ENCODE measurements at regions not wholly inside any gene's neighbourhood (a gene's known extent, or its start where the extent isn't known, plus 50 kb on each side); places are given as distances from the start of the nearest gene placed in this dataset.

GRCh38 chr10:28449382-28449781 is 83.5 kb upstream of the WAC start (continued):
- TF ChIP-seq CEBPB (IDR thresholded peaks at IDR 0.05; ENCODE audit: low read depth) (no peak), JUND (IDR thresholded peaks at IDR 0.05) (no peak), ATF3 (IDR thresholded peaks at IDR 0.05) (no peak), MAX (IDR thresholded peaks at IDR 0.05) (no peak), EGR1 (IDR thresholded peaks at IDR 0.05; ENCODE audit: low read depth) (no peak), POLR2A (IDR thresholded peaks at IDR 0.05; ENCODE audit: borderline replicate concordance, extremely low read depth, insufficient read depth, insufficient read length) (no peak), RAD21 (IDR thresholded peaks at IDR 0.05; ENCODE audit: low read depth) (no peak), EZH2phosphoT487 (IDR thresholded peaks at IDR 0.05; ENCODE audit: borderline replicate concordance) (no peak), ZBTB33 (IDR thresholded peaks at IDR 0.05; ENCODE audit: extremely low read depth, insufficient replicate concordance, low read length) (no peak), SIN3A (IDR thresholded peaks at IDR 0.05; ENCODE audit: low read depth) (no peak), POLR2AphosphoS5 (IDR thresholded peaks at IDR 0.05; ENCODE audit: low read depth, low read length) (no peak)

- CTCF ChIA-PET = no interaction called here
- no peak for ATAC-seq
- H3K9me2 ChIP-seq (ENCODE audit: insufficient read depth) = no peaks in the 10 kb centered on the region
- no peaks in the 10 kb centered on the region for H3K4me1 ChIP-seq (ENCODE audit: control insufficient read depth in 1 of 2, insufficient read depth in 2 of 2, low read length in 2 of 2)
- no peak for TF ChIP-seq POLR2A (IDR thresholded peaks at IDR 0.05; ENCODE audit: borderline replicate concordance, extremely low read depth, insufficient read depth, insufficient read length)
- no peak for TF ChIP-seq ZNF274 (IDR thresholded peaks at IDR 0.05; ENCODE audit: low read depth, low read length)
- no peak overlapping the region for H3K9ac ChIP-seq (ENCODE audit: low read length)
- DNase-seq (ENCODE audit: low read depth, low spot score) = no peak
- BruUV-seq (replicated peaks) = no TSS peak
- RAD21 ChIA-PET (ENCODE audit: low non-redundant PET in 1 of 2, low total read pairs in 2 of 2, uncharacterized antibody in 2 of 2, unreplicated experiment in 2 of 2) = no interaction called here
- no peaks in the 10 kb centered on the region for H3K27me3 ChIP-seq (ENCODE audit: insufficient read depth, low read length)
- peaks cover 0 to 5% of the 10 kb centered on the region in 2 experiments; a peak in 1 of 4 replicates for H3K9me3 ChIP-seq (ENCODE audit: control insufficient read depth in 1 of 2, insufficient read depth in 1 of 2, low read depth in 1 of 2, low read length in 2 of 2)
- no peak overlapping the region for H3K4me2 ChIP-seq (ENCODE audit: low read length)
- POLR2A ChIA-PET = interaction anchor here (1.5 kb wide), 1 partner anchor 7 kb away, joined by 3 read pairs; no protein-coding TSS in a partner anchor
- H2AFZ ChIP-seq (ENCODE audit: low read depth, low read length, poor library complexity, severe bottlenecking) = no peak overlapping the region
- intact Hi-C loops (cut with micrococcal nuclease) = no loop called here
- H3K27ac ChIP-seq (ENCODE audit: low read depth, low read length) = no peak overlapping the region
- H3K36me3 ChIP-seq (ENCODE audit: control insufficient read depth in 1 of 2, insufficient read depth in 2 of 2, low read length in 2 of 2) = no peaks in the 10 kb centered on the region
- H4K20me1 ChIP-seq (ENCODE audit: insufficient read depth) = no peaks in the 10 kb centered on the region
- no peaks in the 10 kb centered on the region for H3K79me2 ChIP-seq (ENCODE audit: insufficient read depth, low read length)
- H3K4me3 ChIP-seq (replicated peaks in 1 of 2; ENCODE audit: low read depth in 1 of 2, low read length in 2 of 2) = no peak overlapping the region
Measured at GRCh38 chr10:28449926-28450325, 83.0 kb upstream of the WAC start.
